ENCODE measurements at regions not wholly inside any gene's neighbourhood (a gene's known extent, or its start where the extent isn't known, plus 50 kb on each side); places are given as distances from the start of the nearest gene placed in this dataset.

DNA sequence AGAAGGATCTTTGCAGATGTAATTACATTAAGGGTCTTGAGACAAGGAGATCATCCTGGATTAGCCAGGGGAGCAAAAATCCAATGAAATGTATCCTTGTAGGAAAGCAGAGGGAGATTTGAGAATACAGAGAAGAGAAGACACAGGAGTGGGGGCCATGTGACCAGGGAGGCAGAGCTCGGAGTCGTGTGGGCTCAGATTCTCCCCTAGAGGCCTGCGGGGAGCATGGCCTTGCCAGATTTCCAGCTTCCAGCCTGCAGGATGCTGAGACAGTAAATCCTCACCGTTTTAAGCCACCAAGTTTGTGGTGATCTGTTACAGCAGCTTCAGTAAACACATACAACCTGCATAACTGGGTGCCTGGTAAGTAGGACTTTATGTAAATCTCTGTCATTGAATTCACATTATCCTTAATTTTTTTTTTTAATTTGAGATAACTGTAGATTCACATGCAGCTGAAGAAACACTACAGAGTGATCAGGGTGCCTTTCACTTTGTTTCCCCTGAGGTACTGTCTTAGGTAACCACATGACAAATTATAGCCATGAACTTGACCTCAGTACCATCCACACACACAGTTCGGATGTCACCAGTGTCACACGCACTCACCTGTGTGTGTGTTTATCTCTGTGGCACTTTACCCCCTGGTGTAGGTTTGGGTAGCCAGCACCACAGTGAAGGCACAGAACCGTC, 138.4 kb upstream of the HDAC4 start:
- no peak overlapping the region for H3K27ac Mint-ChIP-seq
- no peaks in the 10 kb centered on the region for H3K4me1 Mint-ChIP-seq (ENCODE audit: low read depth)
- no peak overlapping the region for H3K4me3 Mint-ChIP-seq
- H3K36me3 Mint-ChIP-seq (ENCODE audit: low read depth): no peaks in the 10 kb centered on the region
- intact Hi-C loops (cut with micrococcal nuclease): no loop called here
- no peak for DNase-seq (ENCODE audit: low spot score)
- peaks cover 23% of the 10 kb centered on the region for H3K27me3 Mint-ChIP-seq (ENCODE audit: insufficient read depth)
- H3K9me3 Mint-ChIP-seq: no peaks in the 10 kb centered on the region

DNA sequence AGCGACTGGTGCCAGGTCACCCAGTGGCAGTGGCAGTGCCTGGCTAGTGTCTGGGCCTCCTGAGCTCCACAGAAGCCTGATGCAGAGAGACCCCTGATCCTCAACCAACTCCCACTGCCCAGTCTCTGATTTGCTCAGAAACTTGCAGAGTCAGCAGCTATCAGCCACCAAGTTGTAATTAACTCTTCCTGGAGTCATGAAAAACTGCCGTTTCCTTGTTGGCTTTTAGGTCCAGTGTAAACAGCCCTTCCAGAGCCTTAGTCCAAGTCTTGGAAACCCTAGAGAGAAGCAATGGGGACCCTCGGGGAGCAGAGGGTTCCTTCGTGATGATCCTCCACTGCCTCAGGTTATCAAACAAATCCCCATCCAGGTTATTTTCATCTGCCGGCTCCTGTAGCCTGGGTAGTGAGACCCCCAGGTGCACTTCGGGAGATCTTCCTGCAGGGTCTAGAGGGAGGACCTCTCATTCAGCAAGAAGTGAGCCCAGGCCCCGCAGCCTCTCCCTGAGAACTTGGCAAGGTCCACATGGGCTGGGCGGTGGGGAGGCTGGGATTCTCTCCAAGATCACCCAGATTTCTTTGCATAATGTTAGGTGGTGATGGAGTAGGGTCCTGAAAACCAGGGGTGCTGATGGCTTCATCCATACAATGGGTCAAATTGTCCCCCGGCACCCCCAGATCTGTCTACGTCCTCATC, 137.7 kb upstream of the HDAC4 start:
- Mint-ChIP-seq H3K27ac (no peak overlapping the region), H3K36me3 (ENCODE audit: low read depth) (no peaks in the 10 kb centered on the region), H3K9me3 (no peaks in the 10 kb centered on the region), H3K4me1 (ENCODE audit: low read depth) (no peaks in the 10 kb centered on the region), H3K4me3 (no peak overlapping the region), H3K27me3 (ENCODE audit: insufficient read depth) (peaks cover 20% of the 10 kb centered on the region)
- intact Hi-C loops (cut with micrococcal nuclease): no loop called here
- no peak for DNase-seq (ENCODE audit: low spot score)

DNA sequence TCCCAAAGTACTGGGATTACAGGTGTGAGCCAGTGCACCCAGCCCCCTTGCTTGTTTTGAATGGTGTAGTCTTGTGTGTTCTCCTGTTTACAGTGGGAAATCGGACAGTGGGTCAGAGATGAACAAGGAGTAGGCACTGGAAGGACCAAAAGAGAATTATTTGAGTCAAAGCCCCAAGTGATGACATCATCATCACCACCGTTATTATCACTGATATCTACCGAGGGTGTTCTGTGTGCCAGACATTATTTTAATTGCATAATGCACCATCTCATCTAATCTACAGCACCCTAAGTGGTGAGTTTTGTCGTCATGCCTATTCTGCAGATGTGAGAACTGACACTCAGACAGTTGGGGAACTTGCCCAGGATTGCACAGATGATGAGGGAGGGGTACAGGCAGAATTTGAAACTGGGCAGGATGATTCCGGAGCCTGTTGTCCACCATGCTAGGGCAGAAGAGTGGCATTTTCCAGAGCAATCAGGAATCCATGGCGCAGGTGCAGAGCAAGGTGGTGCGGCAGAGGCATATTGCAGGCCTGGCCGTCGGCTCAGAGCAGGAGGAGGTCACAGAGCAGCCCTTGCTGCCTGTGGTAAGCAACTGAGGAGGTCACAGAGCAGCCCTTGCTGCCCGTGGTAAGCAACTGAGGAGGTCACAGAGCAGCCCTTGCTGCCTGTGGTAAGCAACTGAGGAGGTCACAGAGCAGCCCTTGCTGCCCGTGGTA, 137.0 kb upstream of the HDAC4 start:
- DNase-seq (ENCODE audit: low spot score): no peak
- no peaks in the 10 kb centered on the region for H3K36me3 Mint-ChIP-seq (ENCODE audit: low read depth)
- H3K9me3 Mint-ChIP-seq: no peaks in the 10 kb centered on the region
- H3K4me1 Mint-ChIP-seq (ENCODE audit: low read depth): no peaks in the 10 kb centered on the region
- no peak overlapping the region for H3K27ac Mint-ChIP-seq
- intact Hi-C loops (cut with micrococcal nuclease): no loop called here
- peaks cover 20% of the 10 kb centered on the region for H3K27me3 Mint-ChIP-seq (ENCODE audit: insufficient read depth)
- no peak overlapping the region for H3K4me3 Mint-ChIP-seq

DNA sequence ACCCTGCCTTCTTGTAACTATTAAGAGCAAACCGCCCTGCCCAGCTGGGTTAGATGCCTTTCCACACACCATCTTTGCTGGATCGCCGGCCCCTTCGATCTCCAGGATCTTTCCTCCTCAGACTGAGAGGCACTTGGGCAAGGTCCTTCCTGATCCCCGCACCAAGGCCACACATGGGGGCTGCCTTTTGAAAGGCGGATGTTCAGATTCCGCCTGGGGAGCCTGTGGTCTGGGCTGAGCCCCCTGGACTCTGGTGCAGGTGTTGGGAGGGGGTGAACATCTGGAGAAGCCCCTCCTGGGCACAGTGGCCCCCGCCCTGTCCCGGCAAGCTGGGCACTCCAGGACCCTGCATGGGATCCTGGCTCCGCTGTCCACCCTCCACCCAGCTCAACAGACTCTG, 135.4 kb upstream of the HDAC4 start:
- Mint-ChIP-seq H3K9me3 (no peaks in the 10 kb centered on the region), H3K4me1 (ENCODE audit: low read depth) (no peaks in the 10 kb centered on the region), H3K27me3 (ENCODE audit: insufficient read depth) (peaks cover 13% of the 10 kb centered on the region), H3K27ac (no peak overlapping the region), H3K36me3 (ENCODE audit: low read depth) (no peaks in the 10 kb centered on the region), H3K4me3 (no peak overlapping the region)
- DNase-seq (ENCODE audit: low spot score): no peak
- intact Hi-C loops (cut with micrococcal nuclease): no loop called here

DNA sequence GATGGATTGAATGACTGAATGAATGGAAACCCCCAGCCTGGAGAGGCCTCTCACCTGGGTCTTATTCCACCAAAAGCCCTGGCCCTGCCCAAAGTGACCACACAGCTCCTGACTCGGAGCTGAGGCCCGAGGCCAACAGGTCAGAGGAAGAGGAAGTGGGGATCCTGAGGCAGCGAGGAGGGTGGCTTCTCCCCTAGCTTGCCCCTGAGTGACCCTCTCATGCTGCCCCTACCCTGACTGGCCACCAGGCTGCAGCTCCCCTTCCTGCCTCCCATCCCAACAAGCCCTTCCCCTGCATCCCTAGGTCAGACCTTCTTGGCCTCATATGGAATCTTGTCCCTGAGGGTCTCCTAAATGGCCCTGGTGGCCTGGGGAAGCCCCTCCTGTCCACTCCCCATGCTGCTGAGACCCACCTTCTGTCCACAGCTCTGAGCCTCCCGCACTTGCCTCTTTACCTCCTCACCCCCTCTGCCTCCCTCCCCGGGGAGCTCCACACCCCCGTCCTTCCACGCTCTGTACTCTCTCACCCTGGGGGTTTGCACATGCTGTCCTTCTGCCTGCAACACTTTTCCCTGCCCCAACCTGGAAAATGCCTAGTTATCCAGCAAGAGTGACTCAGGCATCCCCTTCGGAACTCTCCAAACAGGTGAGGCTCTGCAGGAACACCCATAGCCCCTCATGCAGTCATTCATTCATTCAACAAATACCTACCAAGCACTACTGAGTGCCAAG, 134.8 kb upstream of the HDAC4 start:
- H3K9me3 Mint-ChIP-seq: no peaks in the 10 kb centered on the region
- no peaks in the 10 kb centered on the region for H3K36me3 Mint-ChIP-seq (ENCODE audit: low read depth)
- H3K27ac Mint-ChIP-seq: no peak overlapping the region
- intact Hi-C loops (cut with micrococcal nuclease): no loop called here
- no peaks in the 10 kb centered on the region for H3K4me1 Mint-ChIP-seq (ENCODE audit: low read depth)
- H3K27me3 Mint-ChIP-seq (ENCODE audit: insufficient read depth): peaks cover 11% of the 10 kb centered on the region
- no peak overlapping the region for H3K4me3 Mint-ChIP-seq
- DNase-seq (ENCODE audit: low spot score): no peak

DNA sequence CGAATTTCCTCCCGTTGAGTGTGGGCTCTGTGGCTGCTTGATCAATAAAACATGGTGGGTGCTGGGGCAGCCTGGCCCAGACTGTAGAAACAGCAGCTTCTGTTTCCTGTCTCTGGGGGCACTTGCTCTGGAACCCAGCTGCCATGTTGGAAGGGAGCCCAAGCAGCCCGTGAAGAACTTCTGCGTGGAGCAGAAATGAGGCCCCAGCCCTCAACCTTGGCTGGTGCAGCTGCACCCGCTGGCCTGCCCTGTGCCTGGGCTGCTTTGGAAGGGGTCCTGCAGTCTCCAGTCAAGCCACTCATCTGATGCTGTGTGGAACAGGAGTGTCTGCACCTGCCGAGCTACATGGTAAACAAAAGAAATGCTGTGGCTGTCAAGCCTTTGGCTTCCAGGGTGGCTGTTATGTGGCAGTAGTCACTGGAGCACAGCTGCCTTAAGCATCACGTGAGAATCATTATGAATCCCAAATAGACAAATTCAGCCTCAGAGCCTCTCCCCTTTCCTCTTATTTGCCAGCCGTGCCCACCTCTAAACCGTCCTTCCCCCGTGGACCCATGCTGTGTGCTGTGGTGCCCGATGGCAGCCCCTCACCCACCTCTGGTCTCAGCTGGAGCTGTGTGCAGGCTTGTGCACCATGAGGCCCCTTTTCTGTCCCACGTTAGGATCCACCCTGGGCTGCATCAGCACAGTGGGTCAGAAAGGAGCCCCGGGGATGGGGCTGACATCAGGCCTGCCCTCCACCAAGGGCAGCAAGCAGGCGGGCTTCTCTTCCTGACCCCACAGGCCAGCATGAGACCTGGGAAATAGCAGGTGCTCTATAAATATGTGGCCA, 134.0 kb upstream of the HDAC4 start:
- H3K4me1 Mint-ChIP-seq (ENCODE audit: low read depth): no peaks in the 10 kb centered on the region
- no peak overlapping the region for H3K27ac Mint-ChIP-seq
- peaks cover 10% of the 10 kb centered on the region for H3K27me3 Mint-ChIP-seq (ENCODE audit: insufficient read depth)
- H3K36me3 Mint-ChIP-seq (ENCODE audit: low read depth): no peaks in the 10 kb centered on the region
- no peak for DNase-seq (ENCODE audit: low spot score)
- no peaks in the 10 kb centered on the region for H3K9me3 Mint-ChIP-seq
- no peak overlapping the region for H3K4me3 Mint-ChIP-seq
- intact Hi-C loops (cut with micrococcal nuclease): no loop called here

DNA sequence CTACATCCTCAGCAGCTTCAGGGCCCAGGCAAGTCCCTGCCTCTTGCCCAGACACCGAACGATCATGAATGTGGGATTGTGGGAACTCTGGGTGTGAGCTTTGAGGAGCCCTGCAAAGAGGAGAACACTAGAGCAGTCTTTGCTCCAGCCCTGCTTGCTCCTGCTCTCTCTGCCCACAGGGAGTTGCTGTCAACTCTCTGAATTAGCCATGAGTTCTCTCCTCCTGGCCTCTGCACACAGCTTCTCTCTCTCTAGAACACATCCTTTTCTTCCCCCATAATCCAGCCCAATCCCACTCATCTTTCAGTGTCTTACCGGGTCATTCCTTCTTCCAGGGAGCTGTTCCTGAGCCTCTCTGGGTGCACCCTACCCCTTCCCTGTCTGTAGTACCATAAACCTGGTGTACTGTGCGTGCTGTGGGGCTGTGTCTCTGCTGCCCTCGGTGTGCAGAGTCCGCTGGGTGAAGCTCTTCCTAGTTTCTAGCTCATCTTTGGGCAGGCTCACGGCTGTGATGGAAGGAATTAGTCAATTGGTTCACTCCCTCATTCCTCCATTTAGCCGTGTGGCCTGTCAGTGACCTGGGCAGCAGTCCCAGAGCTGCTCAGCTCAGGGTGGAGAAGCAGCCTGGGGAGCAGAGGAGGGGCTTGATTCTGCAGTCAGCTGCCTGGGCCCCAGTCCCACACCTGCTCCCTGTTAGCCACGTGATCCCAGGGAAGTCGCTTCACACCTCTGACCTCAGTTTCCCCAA, 132.9 kb upstream of the HDAC4 start:
- no peak overlapping the region for H3K4me3 Mint-ChIP-seq
- DNase-seq (ENCODE audit: low spot score): no peak
- no peaks in the 10 kb centered on the region for H3K36me3 Mint-ChIP-seq (ENCODE audit: low read depth)
- no peaks in the 10 kb centered on the region for H3K9me3 Mint-ChIP-seq
- intact Hi-C loops (cut with micrococcal nuclease): no loop called here
- peaks cover 7% of the 10 kb centered on the region for H3K27me3 Mint-ChIP-seq (ENCODE audit: insufficient read depth)
- H3K27ac Mint-ChIP-seq: no peak overlapping the region
- no peaks in the 10 kb centered on the region for H3K4me1 Mint-ChIP-seq (ENCODE audit: low read depth)

DNA sequence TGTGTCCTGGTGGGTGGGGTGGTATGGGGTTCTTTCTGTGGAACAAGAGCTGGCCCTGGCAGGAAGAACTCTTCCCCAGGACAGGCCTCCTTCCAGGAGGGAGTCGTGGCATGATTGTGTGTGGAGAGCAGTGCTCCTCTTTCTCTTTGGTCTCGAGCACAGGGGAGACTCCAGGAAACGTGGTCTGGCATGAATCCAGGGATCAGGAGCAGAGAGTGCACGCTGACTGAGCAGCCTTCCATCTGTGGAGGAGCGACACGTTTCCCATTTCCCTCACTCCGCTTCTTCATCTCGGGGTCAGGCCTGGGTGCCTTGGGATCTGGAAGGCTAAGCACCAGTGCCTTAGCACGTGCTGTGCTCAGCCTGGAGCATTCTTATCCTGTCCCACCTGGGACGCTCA, 132.0 kb upstream of the HDAC4 start:
- intact Hi-C loops (cut with micrococcal nuclease): no loop called here
- DNase-seq (ENCODE audit: low spot score): no peak
- Mint-ChIP-seq H3K4me3 (no peak overlapping the region), H3K27ac (no peak overlapping the region), H3K36me3 (ENCODE audit: low read depth) (no peaks in the 10 kb centered on the region), H3K4me1 (ENCODE audit: low read depth) (no peaks in the 10 kb centered on the region), H3K27me3 (ENCODE audit: insufficient read depth) (peaks cover 6% of the 10 kb centered on the region), H3K9me3 (no peaks in the 10 kb centered on the region)

DNA sequence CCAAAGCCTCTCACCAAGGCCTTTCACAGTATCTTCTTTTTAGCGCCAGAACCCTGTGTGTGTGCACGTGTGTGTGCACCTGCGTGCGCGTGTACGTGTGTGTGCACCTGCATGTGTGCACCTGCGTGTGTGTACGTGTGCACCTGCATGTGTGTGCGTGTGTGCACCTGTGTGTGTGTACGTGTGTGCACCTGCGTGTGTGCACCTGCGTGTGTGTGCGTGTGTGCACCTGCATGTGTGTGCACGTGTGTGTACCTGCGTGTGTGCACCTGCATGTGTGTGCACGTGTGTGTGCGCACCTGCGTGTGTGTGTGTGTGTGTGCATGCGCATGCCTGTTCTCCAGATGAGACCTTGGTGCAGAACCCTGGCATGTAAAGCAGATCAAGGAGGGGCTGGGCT, 131.4 kb upstream of the HDAC4 start:
- Mint-ChIP-seq H3K36me3 (ENCODE audit: low read depth) (no peaks in the 10 kb centered on the region), H3K4me1 (ENCODE audit: low read depth) (no peaks in the 10 kb centered on the region), H3K4me3 (no peak overlapping the region), H3K9me3 (no peaks in the 10 kb centered on the region), H3K27me3 (ENCODE audit: insufficient read depth) (peaks cover 3% of the 10 kb centered on the region), H3K27ac (no peak overlapping the region)
- DNase-seq (ENCODE audit: low spot score): no peak
- intact Hi-C loops (cut with micrococcal nuclease): no loop called here

DNA sequence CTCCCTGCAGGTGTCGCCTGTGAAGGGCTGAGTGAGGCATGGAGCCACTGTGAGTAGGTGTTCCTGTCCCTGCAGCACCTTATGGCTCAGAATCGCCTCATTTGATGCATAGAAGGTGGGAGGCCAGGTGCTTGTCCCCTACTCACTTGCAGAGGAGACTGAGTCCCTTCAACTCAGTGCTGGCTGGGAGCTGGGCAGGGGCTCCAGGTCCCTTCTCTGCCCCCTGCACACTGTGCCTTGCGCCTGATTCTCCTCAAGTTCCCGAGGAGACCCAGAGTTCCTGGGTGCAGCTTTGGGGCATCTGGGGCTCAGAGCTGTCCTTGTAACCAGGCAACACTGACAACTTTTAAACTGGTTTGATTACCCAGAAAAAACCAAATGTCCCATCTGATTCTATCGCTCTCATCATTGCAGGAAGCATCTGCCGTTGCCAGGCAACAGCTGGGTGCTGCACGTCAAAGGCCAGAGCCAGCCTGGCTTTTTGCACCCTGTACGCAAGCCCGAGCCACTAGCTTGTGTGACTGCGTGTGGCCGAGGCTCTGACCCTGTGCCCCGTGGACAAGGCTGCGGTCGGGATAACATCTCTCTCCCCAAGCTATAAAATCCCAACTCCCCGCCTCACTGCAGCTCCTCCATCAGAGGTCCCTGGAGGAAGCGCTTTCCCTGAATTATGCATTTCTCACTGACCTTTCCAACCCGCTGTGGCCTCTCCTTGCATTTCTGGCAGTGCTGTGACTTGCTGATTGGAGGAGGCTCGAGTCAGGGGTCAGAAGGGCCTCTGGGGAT, 130.8 kb upstream of the HDAC4 start:
- no peak for DNase-seq (ENCODE audit: low spot score)
- no peak overlapping the region for H3K27ac Mint-ChIP-seq
- no peaks in the 10 kb centered on the region for H3K4me1 Mint-ChIP-seq (ENCODE audit: low read depth)
- intact Hi-C loops (cut with micrococcal nuclease): no loop called here
- no peaks in the 10 kb centered on the region for H3K36me3 Mint-ChIP-seq (ENCODE audit: low read depth)
- H3K27me3 Mint-ChIP-seq (ENCODE audit: insufficient read depth): peaks cover 3% of the 10 kb centered on the region
- H3K9me3 Mint-ChIP-seq: no peaks in the 10 kb centered on the region
- no peak overlapping the region for H3K4me3 Mint-ChIP-seq

DNA sequence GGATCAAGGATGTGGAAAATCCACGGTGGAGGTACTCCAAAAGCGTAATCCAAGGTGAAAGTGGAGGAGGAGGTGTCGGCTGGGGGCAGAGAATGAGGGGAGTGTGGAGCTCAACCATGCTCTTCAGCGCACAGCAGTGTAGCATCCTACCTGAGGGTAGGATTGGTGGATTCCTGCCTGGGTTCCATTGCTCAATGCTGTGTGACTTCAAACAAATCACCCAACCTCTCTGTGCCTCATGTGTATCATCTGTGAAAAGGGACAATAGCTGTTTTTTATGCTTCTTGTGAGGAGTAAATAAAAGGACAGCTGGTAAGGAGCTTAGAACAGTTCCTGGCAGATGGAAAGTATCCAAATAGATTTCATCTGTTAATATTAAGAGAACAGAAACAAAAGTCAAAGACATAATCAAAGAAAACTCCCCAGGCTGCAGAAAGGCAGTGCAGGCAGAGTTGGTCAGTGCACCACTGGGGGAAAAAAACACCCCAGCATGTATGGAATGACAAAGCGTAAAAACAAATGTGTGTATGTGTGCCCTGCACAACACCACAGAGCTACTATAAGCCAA, 130.0 kb upstream of the HDAC4 start:
- Mint-ChIP-seq H3K36me3 (ENCODE audit: low read depth) (no peaks in the 10 kb centered on the region), H3K4me1 (ENCODE audit: low read depth) (no peaks in the 10 kb centered on the region), H3K27me3 (ENCODE audit: insufficient read depth) (peaks cover 3% of the 10 kb centered on the region), H3K9me3 (no peaks in the 10 kb centered on the region), H3K27ac (no peak overlapping the region), H3K4me3 (no peak overlapping the region)
- intact Hi-C loops (cut with micrococcal nuclease): no loop called here
- no peak for DNase-seq (ENCODE audit: low spot score)

Measured in activated T-helper 1 cell treated with anti-CD3 and anti-CD28 coated beads, Interleukin-12 subunit alpha, Interleukin-12 subunit beta, Interleukin-2, Interleukin-4 antibody, amounts not matched to agents 30 ng/mL and 10 ng/mL and 1 ng/mL, durations not matched to agents 14 hours and 24 hours and 36 hours (primary cell).